ENCODE measurements at regions not wholly inside any gene's neighbourhood (a gene's known extent, or its start where the extent isn't known, plus 50 kb on each side); places are given as distances from the start of the nearest gene placed in this dataset.
"Not testable (repeated sequence)": the region's sequence is repeated elsewhere in the genome, so short reads cannot be mapped to it uniquely, and the experiment has no call there.

- H3K4me3 Mint-ChIP-seq: no peak overlapping the region
Measured at GRCh38 chr13:44860454-44860853, 128.8 kb downstream of the NUFIP1 start.

GRCh38 chr13:44857736-44858135 lies 131.5 kb downstream of the NUFIP1 start:
- H3K27ac Mint-ChIP-seq: no peak overlapping the region
- no peaks in the 10 kb centered on the region for H3K36me3 Mint-ChIP-seq
- H3K4me1 Mint-ChIP-seq (ENCODE audit: low read depth): no peaks in the 10 kb centered on the region
- H3K9me3 Mint-ChIP-seq (ENCODE audit: low read depth): no peaks in the 10 kb centered on the region
- H3K4me3 Mint-ChIP-seq: no peak overlapping the region
- H3K27me3 Mint-ChIP-seq: peaks cover 18% of the 10 kb centered on the region

More at GRCh38 chr13:44860454-44860853, 128.8 kb downstream of the NUFIP1 start:
- Mint-ChIP-seq H3K9me3 (ENCODE audit: low read depth) (no peaks in the 10 kb centered on the region), H3K27me3 (peaks cover 18% of the 10 kb centered on the region), H3K27ac (no peak overlapping the region), H3K36me3 (no peaks in the 10 kb centered on the region), H3K4me1 (ENCODE audit: low read depth) (no peaks in the 10 kb centered on the region)

GRCh38 chr13:44857061-44857460 lies 132.2 kb downstream of the NUFIP1 start:
- no peak overlapping the region for H3K4me3 Mint-ChIP-seq
- no peaks in the 10 kb centered on the region for H3K9me3 Mint-ChIP-seq (ENCODE audit: low read depth)
- H3K27me3 Mint-ChIP-seq: peaks cover 18% of the 10 kb centered on the region
- no peaks in the 10 kb centered on the region for H3K4me1 Mint-ChIP-seq (ENCODE audit: low read depth)
- H3K27ac Mint-ChIP-seq: no peak overlapping the region
- no peaks in the 10 kb centered on the region for H3K36me3 Mint-ChIP-seq

- no peaks in the 10 kb centered on the region for H3K4me1 Mint-ChIP-seq (ENCODE audit: low read depth)
- no peaks in the 10 kb centered on the region for H3K36me3 Mint-ChIP-seq
- no peaks in the 10 kb centered on the region for H3K9me3 Mint-ChIP-seq (ENCODE audit: low read depth)
- no peak overlapping the region for H3K4me3 Mint-ChIP-seq
- peaks cover 18% of the 10 kb centered on the region for H3K27me3 Mint-ChIP-seq
- no peak overlapping the region for H3K27ac Mint-ChIP-seq
Measured at GRCh38 chr13:44855860-44856259, 133.4 kb downstream of the NUFIP1 start.

GRCh38 chr13:44854313-44855060 lies 134.8 kb downstream of the NUFIP1 start:
- Mint-ChIP-seq H3K4me3 (no peak overlapping the region), H3K27ac (no peak overlapping the region), H3K36me3 (no peaks in the 10 kb centered on the region), H3K4me1 (ENCODE audit: low read depth) (no peaks in the 10 kb centered on the region), H3K27me3 (peaks cover 13% of the 10 kb centered on the region), H3K9me3 (ENCODE audit: low read depth) (no peaks in the 10 kb centered on the region)

GRCh38 chr13:44853641-44854040 lies 135.6 kb downstream of the NUFIP1 start:
- no peaks in the 10 kb centered on the region for H3K36me3 Mint-ChIP-seq
- H3K27me3 Mint-ChIP-seq: peaks cover 11% of the 10 kb centered on the region
- no peak overlapping the region for H3K4me3 Mint-ChIP-seq
- no peaks in the 10 kb centered on the region for H3K4me1 Mint-ChIP-seq (ENCODE audit: low read depth)
- no peaks in the 10 kb centered on the region for H3K9me3 Mint-ChIP-seq (ENCODE audit: low read depth)
- no peak overlapping the region for H3K27ac Mint-ChIP-seq

- Mint-ChIP-seq H3K9me3 (ENCODE audit: low read depth) (no peaks in the 10 kb centered on the region), H3K27ac (no peak overlapping the region), H3K36me3 (no peaks in the 10 kb centered on the region), H3K4me1 (ENCODE audit: low read depth) (no peaks in the 10 kb centered on the region), H3K4me3 (no peak overlapping the region), H3K27me3 (peaks cover 5% of the 10 kb centered on the region)
Measured at GRCh38 chr13:44848920-44849676, 140.2 kb downstream of the NUFIP1 start.

- not testable (repeated sequence) for H3K4me3 Mint-ChIP-seq; H3K27ac Mint-ChIP-seq; H3K36me3 Mint-ChIP-seq; H3K9me3 Mint-ChIP-seq (ENCODE audit: low read depth); H3K27me3 Mint-ChIP-seq; H3K4me1 Mint-ChIP-seq (ENCODE audit: low read depth)
Measured at GRCh38 chr13:44845281-44846058, 143.8 kb downstream of the NUFIP1 start.

GRCh38 chr13:44844786-44845185 lies 144.5 kb downstream of the NUFIP1 start:
- H3K4me1 Mint-ChIP-seq (ENCODE audit: low read depth): no peaks in the 10 kb centered on the region

GRCh38 chr13:44843403-44843802 lies 145.9 kb downstream of the NUFIP1 start:
- Mint-ChIP-seq H3K27ac (no peak overlapping the region), H3K9me3 (ENCODE audit: low read depth) (no peaks in the 10 kb centered on the region), H3K36me3 (no peaks in the 10 kb centered on the region), H3K4me1 (ENCODE audit: low read depth) (no peaks in the 10 kb centered on the region), H3K27me3 (peaks cover 5% of the 10 kb centered on the region), H3K4me3 (no peak overlapping the region)

More at GRCh38 chr13:44844786-44845185, 144.5 kb downstream of the NUFIP1 start:
- H3K36me3 Mint-ChIP-seq: no peaks in the 10 kb centered on the region
- no peak overlapping the region for H3K27ac Mint-ChIP-seq
- H3K4me3 Mint-ChIP-seq: no peak overlapping the region
- peaks cover 5% of the 10 kb centered on the region for H3K27me3 Mint-ChIP-seq
- no peaks in the 10 kb centered on the region for H3K9me3 Mint-ChIP-seq (ENCODE audit: low read depth)

GRCh38 chr13:44842158-44842557 lies 147.1 kb downstream of the NUFIP1 start:
- Mint-ChIP-seq H3K9me3 (ENCODE audit: low read depth) (no peaks in the 10 kb centered on the region), H3K4me1 (ENCODE audit: low read depth) (no peaks in the 10 kb centered on the region), H3K27me3 (peaks cover 2% of the 10 kb centered on the region), H3K4me3 (no peak overlapping the region), H3K27ac (no peak overlapping the region), H3K36me3 (no peaks in the 10 kb centered on the region)

- Mint-ChIP-seq H3K4me3 (no peak overlapping the region), H3K4me1 (ENCODE audit: low read depth) (no peaks in the 10 kb centered on the region), H3K27me3 (no peaks in the 10 kb centered on the region), H3K9me3 (ENCODE audit: low read depth) (no peaks in the 10 kb centered on the region), H3K27ac (no peak overlapping the region), H3K36me3 (no peaks in the 10 kb centered on the region)
Measured at GRCh38 chr13:44840131-44840530, 149.1 kb downstream of the NUFIP1 start.

- H3K27me3 Mint-ChIP-seq: no peaks in the 10 kb centered on the region
- no peaks in the 10 kb centered on the region for H3K9me3 Mint-ChIP-seq (ENCODE audit: low read depth)
- no peaks in the 10 kb centered on the region for H3K36me3 Mint-ChIP-seq
- no peak overlapping the region for H3K27ac Mint-ChIP-seq
- H3K4me1 Mint-ChIP-seq (ENCODE audit: low read depth): no peaks in the 10 kb centered on the region
- H3K4me3 Mint-ChIP-seq: no peak overlapping the region
Measured at GRCh38 chr13:44837250-44837649, 152.0 kb downstream of the NUFIP1 start.

GRCh38 chr13:44834404-44834803 lies 154.9 kb downstream of the NUFIP1 start:
- Mint-ChIP-seq H3K4me3 (no peak overlapping the region), H3K27ac (no peak overlapping the region), H3K27me3 (no peaks in the 10 kb centered on the region), H3K9me3 (ENCODE audit: low read depth) (no peaks in the 10 kb centered on the region), H3K36me3 (no peaks in the 10 kb centered on the region), H3K4me1 (ENCODE audit: low read depth) (no peaks in the 10 kb centered on the region)

- no peaks in the 10 kb centered on the region for H3K4me1 Mint-ChIP-seq (ENCODE audit: low read depth)
- no peak overlapping the region for H3K4me3 Mint-ChIP-seq
- no peaks in the 10 kb centered on the region for H3K9me3 Mint-ChIP-seq (ENCODE audit: low read depth)
- no peak overlapping the region for H3K27ac Mint-ChIP-seq
- H3K27me3 Mint-ChIP-seq: no peaks in the 10 kb centered on the region
- H3K36me3 Mint-ChIP-seq: no peaks in the 10 kb centered on the region
Measured at GRCh38 chr13:44833626-44834025, 155.6 kb downstream of the NUFIP1 start.
